Fibroblast of gingiva (primary cell): ENCODE measurements at regions not wholly inside any gene's neighbourhood (a gene's known extent, or its start where the extent isn't known, plus 50 kb on each side); places are given as distances from the start of the nearest gene placed in this dataset.

Experiments
- DNase-seq: peaks from one replicate; pipeline ENCODE4 v3.0.0-alpha.2; 2011; ENCODE audit warnings: low read depth

GRCh38 chr12:73341559-73342247 lies 1069.5 kb downstream of the TRHDE start:
- DNase-seq: no peak

- no peak for DNase-seq
Measured at GRCh38 chr12:73342733-73343132, 1070.6 kb downstream of the TRHDE start.

- no peak for DNase-seq
Measured at GRCh38 chr12:73352826-73353225, 1080.7 kb downstream of the TRHDE start.

GRCh38 chr12:73361156-73361863 lies 1089.1 kb downstream of the TRHDE start:
- no peak for DNase-seq

GRCh38 chr12:73361864-73362230 lies 1089.7 kb downstream of the TRHDE start:
- no peak for DNase-seq

- DNase-seq: no peak
Measured at GRCh38 chr12:73362666-73363065, 1090.5 kb downstream of the TRHDE start.

GRCh38 chr12:73372856-73373255 lies 1100.7 kb downstream of the TRHDE start:
- DNase-seq: no peak

- no peak for DNase-seq
Measured at GRCh38 chr12:73374360-73374759, 1102.2 kb downstream of the TRHDE start.

- DNase-seq: no peak
Measured at GRCh38 chr12:73383584-73384222, 1111.5 kb downstream of the TRHDE start.

- DNase-seq: no peak
Measured at GRCh38 chr12:73384592-73384991, 1112.4 kb downstream of the TRHDE start.

- no peak for DNase-seq
Measured at GRCh38 chr12:73390261-73390660, 1118.1 kb downstream of the TRHDE start.

- no peak for DNase-seq
Measured at GRCh38 chr12:73413051-73413450, 1124.6 kb upstream of the ATXN7L3B start.

- no peak for DNase-seq
Measured at GRCh38 chr12:73413974-73414373, 1123.7 kb upstream of the ATXN7L3B start.

GRCh38 chr12:73414926-73415325 lies 1122.7 kb upstream of the ATXN7L3B start:
- no peak for DNase-seq

GRCh38 chr12:73418541-73418940 lies 1119.1 kb upstream of the ATXN7L3B start:
- no peak for DNase-seq

GRCh38 chr12:73421832-73422231 lies 1115.8 kb upstream of the ATXN7L3B start:
- no peak for DNase-seq

GRCh38 chr12:73424484-73424883 lies 1113.2 kb upstream of the ATXN7L3B start:
- DNase-seq: no peak

GRCh38 chr12:73445658-73446324 lies 1091.8 kb upstream of the ATXN7L3B start:
- DNase-seq: no peak

- DNase-seq: no peak
Measured at GRCh38 chr12:73452672-73453469, 1084.8 kb upstream of the ATXN7L3B start.

GRCh38 chr12:73460212-73460611 lies 1077.4 kb upstream of the ATXN7L3B start:
- no peak for DNase-seq

- DNase-seq: no peak
Measured at GRCh38 chr12:73465106-73465505, 1072.5 kb upstream of the ATXN7L3B start.

- DNase-seq: no peak
Measured at GRCh38 chr12:73486256-73486655, 1051.4 kb upstream of the ATXN7L3B start.
